Fibroblast of skin of scalp (primary cell): ENCODE measurements at regions not wholly inside any gene's neighbourhood (a gene's known extent, or its start where the extent isn't known, plus 50 kb on each side); places are given as distances from the start of the nearest gene placed in this dataset.

Experiments used
- DNase-seq: peaks from one replicate; pipeline ENCODE4 v3.0.0-alpha.2; 2013

DNA sequence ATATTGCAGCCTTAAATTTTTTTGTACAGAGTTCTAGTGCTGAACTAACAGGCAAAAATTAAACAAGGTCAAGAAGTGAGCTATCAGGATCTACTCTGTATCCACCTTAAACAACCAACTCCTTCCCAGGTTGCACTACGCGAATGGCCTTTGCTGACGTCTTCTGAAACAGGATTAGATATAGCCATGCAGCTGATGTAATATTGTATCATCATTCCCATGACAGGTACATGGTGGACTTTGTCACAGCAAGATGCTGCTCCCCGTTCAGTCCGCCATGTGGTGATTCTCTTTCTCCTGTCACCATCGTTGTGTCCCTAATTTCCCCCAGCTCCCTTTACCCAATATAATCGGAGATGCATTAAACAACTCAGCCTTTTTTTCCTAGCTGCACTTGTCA is 328.9 kb downstream of the DEPDC1B start:
- no peak for DNase-seq

DNA sequence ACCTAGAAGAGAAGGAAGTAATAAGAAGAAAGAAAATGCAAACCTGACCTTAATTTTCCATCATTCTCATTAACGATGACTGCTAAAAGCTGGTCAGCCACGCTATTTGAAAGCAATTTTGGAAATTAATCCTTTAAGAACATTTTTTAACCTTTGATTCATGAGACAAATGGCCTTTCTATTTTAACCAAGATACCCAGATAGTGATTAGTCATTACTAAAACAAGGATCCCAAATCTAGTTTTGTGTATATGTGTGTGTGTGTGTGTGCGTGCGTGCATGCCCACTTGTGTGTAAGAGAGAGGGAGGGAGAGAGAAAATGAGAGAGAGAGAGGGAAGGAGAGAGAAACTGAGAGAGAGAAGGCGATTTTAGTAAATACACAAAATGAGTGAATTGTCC is 329.5 kb downstream of the DEPDC1B start:
- no peak for DNase-seq

DNA sequence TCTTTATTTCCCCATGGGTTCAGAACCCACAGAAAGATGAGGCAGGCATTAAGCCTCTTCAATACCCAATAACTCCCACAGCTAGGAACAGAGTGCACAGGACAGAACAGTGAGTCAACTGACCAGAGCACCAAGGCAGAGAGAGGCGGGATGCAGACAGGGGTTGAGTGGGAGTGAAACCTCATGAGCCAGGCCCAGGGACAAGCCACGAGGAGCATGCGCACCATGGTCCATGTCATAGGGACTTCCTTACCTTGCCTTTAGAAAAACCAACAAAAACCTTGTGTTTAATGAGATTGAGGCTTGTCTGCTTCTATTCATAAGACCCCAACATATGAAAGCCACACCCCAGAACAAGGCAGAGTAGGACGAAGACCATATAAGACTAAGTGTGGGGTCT is 330.6 kb downstream of the DEPDC1B start:
- no peak for DNase-seq

DNA sequence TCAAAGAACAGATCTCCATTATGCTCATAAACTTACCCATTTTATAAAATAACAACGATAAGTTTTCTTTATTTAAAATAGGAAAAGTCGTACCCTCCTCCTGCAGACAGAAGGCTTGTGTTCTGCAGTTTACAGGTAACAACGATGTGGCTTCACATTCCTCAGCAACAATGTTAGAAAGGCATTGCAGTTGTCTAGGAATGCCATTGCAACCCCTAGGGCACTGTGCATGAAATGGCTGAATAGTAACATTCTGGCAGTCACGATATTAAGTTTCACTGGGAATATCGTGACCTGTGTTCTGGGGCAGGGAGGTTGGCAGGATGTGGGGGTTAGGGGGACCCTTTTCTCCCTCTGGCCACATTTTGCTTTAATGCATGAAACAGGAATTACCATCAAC is 331.9 kb downstream of the DEPDC1B start:
- DNase-seq = no peak

DNA sequence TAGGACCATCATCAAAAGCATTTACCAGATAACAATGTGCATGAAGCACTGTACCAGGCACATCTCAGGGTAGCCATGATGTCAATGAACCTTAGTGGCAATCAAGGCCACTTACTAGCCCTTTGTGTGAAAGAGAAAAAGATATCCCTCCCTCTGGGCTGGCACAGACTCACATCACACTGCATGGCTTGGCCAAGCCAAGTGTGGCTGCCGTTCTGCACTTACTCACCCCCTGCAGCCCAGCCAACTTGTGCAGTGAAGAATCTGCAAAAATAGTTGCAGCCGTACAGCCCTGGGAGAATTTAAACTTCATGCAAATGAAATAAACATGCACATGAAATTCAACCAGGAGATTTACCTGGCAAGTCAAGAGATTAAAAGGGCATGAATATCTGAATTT is 333.5 kb downstream of the DEPDC1B start:
- no peak for DNase-seq

DNA sequence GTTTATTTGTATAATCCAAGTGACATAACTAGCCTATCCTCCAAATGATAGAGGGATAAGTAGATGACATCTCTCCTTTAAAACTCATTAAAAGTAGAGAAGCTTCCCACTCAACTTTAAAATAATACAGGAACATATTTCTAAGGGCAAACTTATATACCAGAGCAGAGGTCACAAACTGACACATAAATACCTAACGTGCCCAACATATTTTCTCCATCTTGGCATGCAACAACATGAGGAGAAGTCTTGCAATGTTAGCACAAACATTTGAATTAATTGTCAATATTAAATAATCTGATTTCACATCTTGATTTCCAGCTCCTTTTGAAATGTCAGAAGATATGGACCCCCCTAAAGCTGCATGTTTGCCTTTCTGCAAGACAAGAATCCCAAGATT is 335.0 kb downstream of the DEPDC1B start:
- DNase-seq = peak; percentile 13

DNA sequence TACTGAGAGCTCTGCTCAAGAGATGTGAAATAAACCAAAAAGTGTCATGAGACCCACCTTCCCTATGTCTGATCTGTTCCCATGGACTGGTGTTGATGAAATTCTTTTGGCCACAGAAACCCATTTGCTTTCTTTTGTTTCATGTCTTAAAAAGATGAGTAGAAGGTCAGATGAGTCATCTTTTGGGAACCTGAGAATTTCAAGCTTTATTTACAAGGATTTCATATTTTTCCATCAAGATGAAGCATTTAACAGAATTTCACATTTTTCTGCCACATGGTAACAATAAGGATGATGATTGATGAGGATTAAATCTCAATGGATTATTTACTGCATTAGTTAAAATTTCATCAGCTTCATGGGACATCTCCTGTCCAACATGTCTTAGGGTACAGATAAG is 337.8 kb downstream of the DEPDC1B start:
- peak; percentile 66 for DNase-seq

DNA sequence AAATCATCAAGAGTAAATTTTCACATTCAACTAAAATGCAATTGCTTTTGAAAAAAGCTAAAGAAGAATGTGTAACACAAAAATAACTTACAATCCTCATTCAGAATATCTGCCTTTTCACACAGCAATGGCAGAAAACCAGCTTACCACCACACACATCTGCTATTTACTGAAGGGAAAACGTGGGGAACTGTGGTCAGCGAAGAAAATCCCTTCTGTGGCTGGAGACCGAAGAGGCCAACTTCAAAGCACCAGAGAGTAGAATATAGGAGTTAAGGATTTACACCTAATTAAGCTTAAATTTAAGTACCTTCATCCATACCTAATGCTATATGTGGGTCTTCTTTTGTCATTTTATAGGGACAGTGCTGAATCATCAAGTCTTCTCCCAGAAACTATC is 339.6 kb downstream of the DEPDC1B start:
- no peak for DNase-seq

DNA sequence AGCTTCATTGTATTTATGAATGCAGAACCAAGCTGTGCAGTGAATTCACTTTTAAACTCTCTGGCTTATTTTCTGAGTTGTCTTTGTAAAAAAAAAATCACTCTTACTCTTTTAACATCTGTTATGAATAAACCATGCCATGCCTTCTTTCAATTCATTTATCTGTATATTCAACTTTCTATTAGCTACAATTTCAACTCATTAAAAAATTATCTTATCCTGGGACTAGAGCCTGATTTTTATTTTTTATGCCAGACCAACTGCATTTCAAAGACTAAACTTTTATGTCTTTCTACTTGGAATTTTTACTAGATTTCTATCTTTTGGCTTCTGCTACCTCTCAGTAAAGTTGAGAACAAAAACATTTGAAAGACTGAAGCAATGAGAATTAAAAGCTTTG is 342.7 kb downstream of the DEPDC1B start:
- DNase-seq = no peak

DNA sequence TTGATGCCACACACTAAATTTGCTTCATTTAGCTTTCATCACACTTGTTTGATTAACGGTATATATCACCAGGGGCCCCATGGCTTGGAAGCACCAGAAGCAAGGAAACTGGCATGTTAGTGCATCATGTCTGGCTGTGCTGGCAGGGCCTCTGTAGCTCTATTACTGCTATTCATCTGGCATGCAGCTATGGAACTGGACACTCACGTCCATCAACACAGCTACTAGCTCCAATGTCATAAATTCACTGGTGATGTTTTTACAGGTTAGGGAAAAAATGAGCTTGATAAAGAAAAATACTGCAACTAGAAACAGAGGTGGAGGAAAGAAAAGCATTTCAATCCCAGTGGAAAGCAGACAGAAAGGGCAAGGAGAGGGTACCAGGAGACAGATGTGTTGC is 343.2 kb downstream of the DEPDC1B start:
- no peak for DNase-seq

DNA sequence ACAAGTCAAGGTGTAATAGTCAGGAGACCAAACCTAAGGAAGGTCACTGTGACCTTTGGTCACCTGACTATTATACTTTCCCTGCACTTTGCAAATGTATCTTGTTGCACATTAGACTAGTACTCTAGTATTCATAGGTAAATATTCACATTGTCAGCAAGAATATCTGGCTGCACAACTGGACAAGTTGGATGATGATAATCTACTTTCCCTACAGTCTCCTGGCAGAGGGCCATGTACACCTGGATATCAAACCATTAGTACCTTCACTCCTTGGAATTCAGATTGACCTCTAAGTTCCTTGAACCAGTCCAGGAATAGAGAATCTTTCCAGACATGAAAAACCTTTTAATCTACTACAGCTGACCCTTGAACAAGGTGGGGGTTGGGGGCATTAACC is 344.8 kb downstream of the DEPDC1B start:
- no peak for DNase-seq

DNA sequence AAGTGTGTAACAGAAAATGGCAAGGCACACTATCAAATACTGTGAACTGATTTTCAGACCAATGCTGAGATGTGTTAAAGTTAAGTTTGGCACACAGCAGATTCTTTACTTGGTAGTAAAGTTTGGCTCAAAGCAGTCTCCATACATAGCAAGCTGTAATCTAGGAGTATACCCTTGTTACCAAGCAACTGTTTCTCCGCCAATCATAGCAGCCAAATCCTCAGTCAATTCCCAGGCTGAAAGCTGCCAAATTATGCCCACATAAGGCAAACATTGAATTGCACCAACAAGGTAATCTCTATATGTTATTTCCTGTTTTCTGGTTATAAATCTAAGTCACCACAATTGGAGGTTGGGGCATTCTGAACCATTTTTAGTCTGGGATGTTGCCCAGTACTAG is 345.7 kb downstream of the DEPDC1B start:
- DNase-seq = no peak

DNA sequence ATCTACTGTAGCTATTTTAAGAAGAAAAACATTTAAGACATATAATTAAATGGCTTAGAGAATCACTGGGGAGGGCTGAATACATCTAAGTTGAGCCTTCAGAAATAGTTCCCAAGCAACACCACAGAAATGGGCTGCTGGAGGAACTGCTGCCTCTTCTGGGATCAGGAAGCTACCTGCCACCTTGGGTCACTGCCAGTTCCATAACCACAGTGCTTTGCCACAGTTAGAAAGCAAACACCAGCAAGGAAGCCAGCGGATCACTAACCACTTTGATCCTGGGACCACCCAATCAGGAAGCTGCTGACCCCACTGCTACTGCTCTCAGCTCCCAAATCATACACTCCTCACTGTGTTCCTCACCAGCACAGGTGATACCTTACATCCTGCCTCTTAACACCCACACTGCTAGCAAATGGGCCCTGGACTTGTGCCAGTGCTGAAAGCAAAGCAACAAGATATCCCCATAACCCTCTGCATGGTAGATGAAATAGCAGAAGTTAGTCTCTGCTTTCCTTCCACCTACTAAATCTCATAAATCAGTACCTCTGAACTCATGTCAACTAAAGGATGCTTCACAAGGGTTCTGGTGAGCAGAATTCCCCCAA is 346.9 kb downstream of the DEPDC1B start:
- no peak for DNase-seq

DNA sequence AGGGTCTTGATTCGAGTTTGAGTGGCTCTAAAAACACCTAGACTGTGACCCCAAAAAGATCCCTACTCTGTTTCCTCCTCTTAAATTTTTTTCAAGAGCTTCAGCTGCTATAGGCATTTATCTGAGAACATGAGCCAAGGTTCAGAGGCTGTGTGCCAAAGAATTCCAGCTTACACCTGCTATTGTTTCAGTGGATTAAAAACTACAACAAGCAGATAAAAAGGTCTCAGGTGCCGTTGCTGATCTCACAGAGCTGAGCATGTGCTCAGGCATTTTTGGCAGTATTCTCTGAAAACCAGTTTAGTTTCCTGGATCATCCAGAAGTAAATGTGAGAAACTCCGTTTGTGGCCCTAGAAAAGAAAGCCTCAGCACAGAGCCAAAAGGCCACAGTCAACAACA is 349.2 kb downstream of the DEPDC1B start:
- no peak for DNase-seq

DNA sequence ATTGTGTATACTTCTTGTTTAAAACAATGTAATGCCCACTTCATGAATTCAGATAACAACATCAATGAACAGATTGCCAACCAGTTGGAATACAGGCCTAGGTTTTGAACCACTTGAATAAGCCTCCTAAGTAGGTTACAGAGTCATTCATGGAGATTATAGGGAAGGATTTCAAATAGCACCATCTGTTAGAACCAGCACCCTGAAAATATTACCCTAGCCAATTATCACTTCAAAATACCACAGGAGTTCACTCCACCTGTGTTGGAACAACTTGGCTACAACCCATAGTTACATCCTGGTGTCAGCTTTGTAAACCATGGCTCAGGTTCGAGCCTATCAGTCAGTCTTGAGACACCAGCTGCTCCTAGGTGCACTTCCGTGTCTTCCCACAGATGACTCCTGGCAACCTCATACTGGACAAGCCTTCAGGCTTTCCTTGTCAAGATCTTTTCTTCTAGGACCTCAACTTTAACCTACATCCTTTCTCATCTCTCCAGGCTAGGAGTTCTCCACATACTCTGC is 350.0 kb downstream of the DEPDC1B start:
- DNase-seq = no peak

DNA sequence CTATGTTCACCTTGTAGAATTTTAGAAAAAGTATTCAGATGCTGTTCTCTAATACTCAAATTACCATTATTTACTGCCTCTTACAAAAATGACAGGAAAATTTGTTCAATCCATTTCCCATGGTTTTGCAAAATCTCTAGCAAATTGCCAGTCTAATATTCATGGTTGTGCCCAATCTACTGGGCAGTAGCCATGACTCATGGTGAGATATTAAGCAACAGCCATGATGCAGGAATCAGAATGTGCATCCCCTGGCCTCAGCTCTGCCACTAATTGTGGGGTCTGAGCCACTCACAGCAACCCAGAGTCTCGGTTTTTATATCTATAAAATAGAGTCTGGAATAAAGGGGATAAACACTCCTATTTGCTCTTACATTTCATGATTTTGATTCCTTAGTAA is 353.6 kb downstream of the DEPDC1B start:
- no peak for DNase-seq

DNA sequence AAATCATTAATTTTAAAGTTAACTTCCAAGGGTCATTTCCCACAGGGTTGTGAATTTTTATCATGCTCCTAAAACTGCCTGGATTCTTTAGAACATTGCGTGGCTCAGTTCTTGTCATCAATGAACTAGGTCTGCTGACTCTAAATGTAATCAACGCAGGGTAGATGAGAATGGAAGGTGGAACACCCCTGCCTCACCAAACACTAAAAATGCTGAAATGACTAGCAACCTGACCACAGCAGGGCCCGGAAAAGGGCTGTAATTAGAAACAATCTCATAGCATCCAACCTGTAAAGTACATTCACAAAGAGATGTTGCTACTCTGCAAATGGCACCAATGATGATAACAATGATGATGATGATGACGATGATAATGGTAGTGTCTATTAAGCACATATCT is 356.9 kb downstream of the DEPDC1B start:
- DNase-seq = no peak

DNA sequence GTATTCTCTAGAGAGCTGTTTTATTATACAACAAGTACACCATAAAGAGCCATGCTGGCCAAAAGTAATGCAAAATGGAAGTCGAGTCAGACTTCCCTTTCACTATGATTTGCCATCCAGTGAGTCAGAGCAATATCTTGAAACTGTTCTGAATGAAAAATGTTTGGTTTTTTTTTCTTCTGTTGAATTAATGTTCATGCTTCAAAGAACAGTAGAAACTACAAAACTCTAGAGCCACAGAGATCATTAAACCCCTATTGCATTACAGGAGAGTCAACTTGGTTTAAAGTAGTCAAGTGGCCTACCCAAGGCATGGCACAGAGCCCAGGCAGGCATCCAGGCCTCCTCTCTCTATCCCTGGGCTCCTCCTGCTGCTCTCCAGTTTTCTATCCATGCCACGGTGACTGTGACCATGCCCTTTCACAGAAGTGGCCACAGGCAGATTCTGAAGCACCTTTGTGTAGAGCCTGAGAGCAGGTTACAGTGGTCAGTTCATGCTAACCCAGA is 358.9 kb downstream of the DEPDC1B start:
- DNase-seq = no peak

DNA sequence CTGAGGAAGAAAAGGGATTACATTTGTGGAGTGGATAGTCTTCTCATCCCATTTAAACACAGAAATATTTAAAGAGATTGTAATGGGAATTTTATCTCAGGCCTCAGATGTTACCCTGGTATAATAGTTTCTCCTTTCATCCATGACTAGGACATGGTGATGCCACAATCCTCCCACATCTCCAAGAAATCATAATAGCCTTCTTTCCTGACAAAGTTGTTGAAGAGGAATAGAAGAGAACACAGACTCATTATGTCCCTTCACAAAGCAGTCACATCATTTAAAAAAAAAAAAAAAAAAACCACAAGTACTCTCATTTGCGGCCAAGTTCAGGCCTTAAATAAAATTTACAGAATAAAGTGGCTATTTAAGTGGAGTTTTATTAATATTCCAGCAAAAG is 359.6 kb downstream of the DEPDC1B start:
- DNase-seq = no peak

DNA sequence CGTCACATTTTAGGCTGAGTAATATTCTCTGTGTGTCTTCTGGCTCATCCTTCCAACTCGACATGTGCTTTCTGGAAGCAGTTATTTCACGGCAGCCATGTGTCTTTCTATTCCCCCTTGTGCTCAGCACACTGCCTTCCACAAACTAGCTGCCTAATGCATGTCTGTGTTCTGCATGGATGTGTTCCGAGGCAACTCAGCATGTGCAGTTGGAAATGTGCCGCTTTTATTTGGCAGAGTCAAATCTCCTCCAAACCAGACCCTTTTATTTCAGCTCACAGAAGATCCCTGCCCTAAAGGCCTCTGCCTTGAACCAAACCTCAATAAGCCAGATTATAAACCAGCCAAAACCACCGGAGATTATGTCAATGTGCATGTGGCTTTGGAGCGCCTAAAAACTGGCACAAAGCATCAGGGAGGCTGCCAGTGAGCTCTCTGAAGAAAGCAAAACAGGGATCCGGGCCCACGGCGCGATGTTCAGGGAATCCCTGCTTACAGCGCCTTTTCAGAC is 360.2 kb downstream of the DEPDC1B start:
- peak; percentile 25 for DNase-seq

DNA sequence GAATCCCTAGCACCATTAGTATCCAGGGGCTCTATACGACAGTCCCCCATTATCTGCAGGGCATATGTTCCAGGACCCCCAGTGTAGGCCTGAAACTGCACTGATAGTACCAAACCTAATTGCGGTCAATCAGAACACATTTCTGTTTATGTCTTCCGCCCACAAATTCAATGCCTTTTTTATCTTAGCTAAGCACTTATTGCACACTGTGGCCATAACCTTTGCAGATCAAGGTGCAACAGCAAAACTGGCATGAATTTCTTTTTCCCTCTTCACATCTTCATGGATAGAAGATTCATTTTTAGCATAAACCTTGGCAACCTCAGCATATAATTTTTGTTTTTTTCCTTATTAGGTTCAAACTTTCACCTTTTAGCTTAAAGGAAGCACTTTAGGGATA is 361.1 kb downstream of the DEPDC1B start:
- DNase-seq = no peak

DNA sequence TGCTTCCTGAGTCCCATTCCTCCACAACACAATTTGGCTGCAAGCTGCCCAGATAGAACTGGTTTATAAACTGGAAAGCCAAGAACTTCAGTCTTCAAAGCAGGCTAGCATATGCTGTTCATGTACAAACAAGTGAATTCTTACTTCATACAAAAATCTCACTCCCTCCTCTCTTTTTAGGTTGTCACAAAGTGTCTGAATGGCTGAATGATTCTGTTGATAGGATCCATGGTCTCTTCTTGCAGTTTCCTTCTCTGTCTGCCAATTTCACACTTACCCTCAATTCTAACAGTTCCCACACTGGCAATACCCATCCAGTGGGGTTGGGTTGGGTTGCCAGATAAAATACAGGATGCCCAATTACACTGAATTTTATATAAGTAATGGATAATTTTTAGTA is 363.5 kb downstream of the DEPDC1B start:
- DNase-seq = no peak

DNA sequence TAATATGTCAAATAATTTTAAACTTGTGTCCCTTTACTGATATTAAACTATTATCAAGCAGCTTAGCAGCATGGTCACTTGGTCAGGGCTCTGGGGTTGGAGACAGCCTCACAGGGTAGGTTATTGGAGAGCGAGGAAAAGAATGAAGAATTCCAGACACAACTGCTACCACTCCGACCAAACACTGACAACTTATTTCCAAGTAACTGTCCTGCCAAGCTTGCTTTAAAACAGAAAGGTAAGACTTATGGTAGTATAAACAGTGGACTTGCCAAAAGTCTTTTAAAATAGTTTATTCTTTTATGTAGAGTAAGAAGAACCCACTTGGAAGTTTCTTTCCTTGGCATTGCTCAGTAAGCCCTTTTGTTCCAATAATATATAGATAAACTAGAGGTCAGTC is 364.1 kb downstream of the DEPDC1B start:
- DNase-seq = no peak

DNA sequence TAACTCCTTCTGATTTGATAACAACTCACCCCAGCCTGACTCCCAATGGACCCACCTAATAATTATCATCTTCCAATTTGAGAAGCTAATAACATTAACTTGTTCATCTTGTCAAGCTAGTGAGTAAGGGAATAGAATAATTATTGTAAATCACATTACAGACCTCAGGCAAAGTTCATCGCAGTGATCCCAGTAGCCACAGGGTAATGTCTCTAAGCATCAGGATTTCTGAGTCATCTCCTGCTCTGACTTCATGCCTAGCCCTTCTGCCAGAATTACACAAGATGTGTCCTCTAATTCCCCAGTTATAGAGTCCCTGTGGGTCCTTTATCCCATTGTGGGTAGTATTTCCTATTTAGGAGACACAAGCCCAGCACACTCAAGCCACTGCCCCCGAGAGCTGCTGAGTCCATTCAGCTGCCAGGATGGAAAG is 365.7 kb downstream of the DEPDC1B start:
- DNase-seq = peak; percentile 84
